Activated T-helper 17 cell treated with anti-CD3 and anti-CD28 coated beads, Interleukin-2, amount 50 U/mL, for 72 hours (primary cell): ENCODE measurements at regions not wholly inside any gene's neighbourhood (a gene's known extent, or its start where the extent isn't known, plus 50 kb on each side); places are given as distances from the start of the nearest gene placed in this dataset.
A peak's percentile ranks its signal among the peaks of the same experiment; 100 is the strongest.

Experiments
- ATAC-seq: fragments of 150-1000 bp; cut with Tn5 transposase; replicated peaks from 2 replicates; pipeline ENCODE4 v1.10.0; 2021; ENCODE audit warnings: mild to moderate bottlenecking, moderate library complexity
- H3K27ac Mint-ChIP-seq: one replicate; pipeline ENCODE4 v1.8.0; 2022; ENCODE audit warnings: mixed read lengths
- H3K27me3 Mint-ChIP-seq: one replicate; pipeline ENCODE4 v1.8.0; 2022; ENCODE audit warnings: mixed read lengths
- H3K36me3 Mint-ChIP-seq: one replicate; pipeline ENCODE4 v1.8.0; 2022; ENCODE audit warnings: low read depth, mild to moderate bottlenecking, mixed read lengths
- H3K4me1 Mint-ChIP-seq: one replicate; pipeline ENCODE4 v1.8.0; 2022; ENCODE audit warnings: mixed read lengths
- H3K4me3 Mint-ChIP-seq: one replicate; pipeline ENCODE4 v1.8.0; 2022; ENCODE audit warnings: mild to moderate bottlenecking, mixed read lengths
- H3K9me3 Mint-ChIP-seq: one replicate; pipeline ENCODE4 v1.8.0; 2022; ENCODE audit warnings: mixed read lengths

DNA sequence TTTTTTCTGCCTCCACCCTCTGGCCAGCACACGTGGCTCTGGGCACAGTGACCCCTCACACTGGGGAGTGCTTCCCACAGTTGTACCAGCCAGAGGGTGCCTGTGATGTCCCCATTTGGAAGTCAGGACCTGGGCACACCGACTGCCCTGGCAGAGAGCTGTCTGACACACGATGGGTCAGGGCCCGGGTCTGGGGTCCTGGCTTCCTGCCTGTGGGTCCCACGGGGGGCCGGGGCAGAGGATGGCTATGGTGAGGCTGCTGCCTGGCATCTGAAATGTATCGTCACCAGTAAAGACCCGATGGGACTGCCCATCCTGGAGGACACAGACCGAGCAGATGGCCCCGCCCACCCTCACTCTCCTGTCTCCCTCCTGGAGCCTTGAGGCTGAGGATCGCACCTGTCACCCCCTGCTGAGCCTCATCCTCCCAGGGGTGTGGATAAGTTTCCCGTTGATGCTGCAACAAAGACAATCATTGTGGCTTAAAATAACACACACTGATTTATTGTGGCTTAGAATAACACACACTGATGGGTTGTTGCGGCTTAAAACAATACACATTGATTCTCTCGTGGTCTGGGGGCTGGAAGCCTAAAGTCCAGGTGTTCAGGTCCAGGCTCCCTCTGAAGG, 88.8 kb upstream of the TTC34 start:
- H3K4me1 Mint-ChIP-seq = no peaks in the 10 kb centered on the region
- H3K27me3 Mint-ChIP-seq = no peaks in the 10 kb centered on the region
- H3K36me3 Mint-ChIP-seq = no peaks in the 10 kb centered on the region
- no peak overlapping the region for H3K4me3 Mint-ChIP-seq
- ATAC-seq = no peak
- H3K9me3 Mint-ChIP-seq = no peaks in the 10 kb centered on the region
- no peak overlapping the region for H3K27ac Mint-ChIP-seq

DNA sequence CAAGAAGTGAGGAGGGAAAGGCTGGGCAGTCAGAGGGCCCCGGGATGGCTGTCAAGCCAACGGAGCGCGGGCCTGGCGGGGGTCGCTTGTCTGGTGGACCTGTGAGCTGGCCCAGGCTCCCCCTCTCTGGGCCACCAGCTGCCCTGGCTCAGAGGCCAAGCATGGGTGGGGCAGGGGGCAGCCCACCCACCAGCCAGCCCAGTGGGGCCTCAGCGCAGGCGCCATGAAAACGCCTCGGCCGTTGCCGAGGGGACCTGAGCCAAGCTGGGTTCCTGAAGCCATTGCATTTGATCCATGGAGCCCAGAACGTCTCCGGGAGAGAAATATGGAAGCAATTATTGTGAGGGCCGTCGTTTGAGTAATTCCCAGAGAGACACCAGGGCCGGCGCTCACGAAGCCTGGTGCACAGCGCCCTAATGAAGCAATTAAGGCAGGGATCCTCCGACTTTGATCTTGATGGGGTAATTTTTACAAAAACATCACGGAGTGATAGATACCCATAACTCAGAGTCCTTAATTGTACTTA, 90.5 kb upstream of the TTC34 start:
- no peaks in the 10 kb centered on the region for H3K36me3 Mint-ChIP-seq
- peaks cover 5% of the 10 kb centered on the region for H3K9me3 Mint-ChIP-seq
- H3K4me3 Mint-ChIP-seq = no peak overlapping the region
- no peaks in the 10 kb centered on the region for H3K27me3 Mint-ChIP-seq
- H3K27ac Mint-ChIP-seq = no peak overlapping the region
- ATAC-seq = no peak
- H3K4me1 Mint-ChIP-seq = no peaks in the 10 kb centered on the region

DNA sequence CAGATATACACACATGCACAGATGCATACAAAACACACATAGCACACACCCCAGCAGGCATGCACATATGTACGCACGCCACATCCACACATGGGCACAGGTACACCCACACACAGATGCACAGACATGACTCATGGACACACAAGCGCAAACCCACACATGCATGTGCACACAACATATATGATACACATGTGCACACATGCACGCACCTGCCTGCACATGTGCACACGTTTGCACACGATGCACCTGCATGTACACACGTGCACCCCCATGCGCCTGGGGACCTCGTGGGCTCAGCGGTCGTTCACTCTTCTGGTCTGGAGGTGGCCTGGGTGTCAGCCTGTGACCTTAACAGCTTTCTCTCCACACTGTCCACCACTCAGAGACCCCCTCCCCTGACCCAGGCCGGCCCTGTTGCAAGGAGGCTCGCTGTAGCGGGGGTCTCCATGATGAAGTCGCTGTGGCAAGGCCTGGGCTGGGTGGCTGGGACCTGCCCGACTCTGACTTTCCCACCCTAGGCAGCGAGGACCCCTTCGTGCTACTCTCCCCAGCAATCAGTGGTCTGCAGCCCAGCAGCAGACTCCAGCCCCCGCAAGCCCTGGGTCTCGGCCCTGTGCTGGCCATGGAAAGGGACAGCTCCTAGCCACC, 92.1 kb upstream of the TTC34 start:
- ATAC-seq = no peak
- Mint-ChIP-seq H3K4me3 (no peak overlapping the region), H3K27me3 (no peaks in the 10 kb centered on the region), H3K27ac (no peak overlapping the region), H3K4me1 (no peaks in the 10 kb centered on the region), H3K9me3 (peaks cover 5% of the 10 kb centered on the region), H3K36me3 (no peaks in the 10 kb centered on the region)

DNA sequence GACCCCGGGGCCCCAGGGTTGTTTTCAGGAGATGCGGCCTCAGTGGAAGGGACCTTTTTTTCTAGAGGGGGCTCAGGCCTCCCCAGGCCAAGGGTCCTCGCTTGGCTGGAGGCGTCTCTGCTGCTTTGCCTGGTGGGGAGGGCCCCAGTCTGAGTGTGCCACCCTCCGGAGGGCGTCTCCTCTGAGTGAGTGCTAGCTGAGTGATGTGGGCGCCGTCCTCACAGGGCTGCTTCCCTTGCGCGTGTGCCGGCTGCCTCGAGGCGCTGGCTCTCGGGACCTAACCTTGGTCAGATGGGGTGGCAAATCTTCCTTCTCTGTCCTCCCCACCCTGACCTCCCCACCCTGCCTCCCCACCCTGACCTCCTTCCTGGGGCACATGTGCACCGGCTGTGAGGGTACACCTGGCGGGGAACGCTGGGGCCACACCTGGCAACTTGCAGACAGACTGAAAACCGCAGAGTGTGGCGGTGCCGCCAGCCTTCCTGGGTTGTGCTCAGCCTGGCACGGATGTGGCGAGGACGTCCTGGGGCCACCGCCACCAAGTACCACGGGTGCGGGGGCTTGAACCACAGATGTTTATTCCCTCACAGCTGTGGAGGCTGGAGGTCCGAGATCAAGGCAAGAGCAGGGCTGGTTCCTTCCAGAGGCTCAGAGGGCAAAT, 93.0 kb upstream of the TTC34 start:
- peak; percentile 52 for ATAC-seq
- Mint-ChIP-seq H3K4me3 (no peak overlapping the region), H3K27ac (no peak overlapping the region)

DNA sequence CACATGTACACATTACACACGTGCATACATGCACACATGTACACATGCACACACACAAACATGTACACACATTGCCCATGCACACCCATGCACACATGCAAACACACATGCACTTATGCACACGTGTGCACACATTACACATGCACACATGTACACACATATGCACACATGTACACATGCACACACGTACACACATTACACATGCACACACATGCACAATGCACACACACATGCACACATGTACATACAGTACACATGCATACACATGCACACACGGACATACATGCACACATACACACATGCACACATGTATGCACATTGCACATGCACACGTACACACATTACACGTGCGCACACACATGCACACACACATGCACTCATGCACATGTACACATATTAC, 95.3 kb upstream of the TTC34 start:
- no peak for ATAC-seq
- Mint-ChIP-seq H3K27ac (no peak overlapping the region), H3K36me3 (no peaks in the 10 kb centered on the region), H3K4me1 (no peaks in the 10 kb centered on the region), H3K4me3 (no peak overlapping the region), H3K9me3 (peaks cover 5% of the 10 kb centered on the region), H3K27me3 (no peaks in the 10 kb centered on the region)

More for the DNA sequence above, 93.0 kb upstream of the TTC34 start:
- Mint-ChIP-seq H3K36me3 (no peaks in the 10 kb centered on the region), H3K27me3 (no peaks in the 10 kb centered on the region), H3K4me1 (no peaks in the 10 kb centered on the region), H3K9me3 (peaks cover 5% of the 10 kb centered on the region)

DNA sequence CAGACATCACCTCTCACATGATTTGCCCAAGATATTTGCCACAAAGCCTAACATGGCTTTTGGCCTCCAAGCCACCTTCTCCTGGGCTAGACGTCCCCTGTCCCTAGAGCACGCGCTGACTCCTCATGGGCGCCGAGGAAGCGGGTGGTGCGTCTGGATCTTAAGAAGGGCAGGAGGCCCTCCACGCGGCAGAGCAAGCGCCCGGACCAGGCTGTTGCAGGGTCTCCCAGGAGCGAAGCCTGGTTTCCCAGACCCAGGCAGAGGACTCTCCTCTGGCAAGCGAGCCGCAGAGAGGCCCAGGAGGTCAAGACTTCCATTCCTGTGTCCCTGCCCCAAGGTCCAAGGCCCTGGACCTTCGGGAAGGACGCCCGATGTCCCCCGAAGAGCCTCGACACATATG, 101.7 kb upstream of the TTC34 start:
- Mint-ChIP-seq H3K36me3 (no peaks in the 10 kb centered on the region), H3K4me1 (no peaks in the 10 kb centered on the region), H3K4me3 (no peak overlapping the region), H3K27ac (no peak overlapping the region), H3K27me3 (no peaks in the 10 kb centered on the region), H3K9me3 (no peaks in the 10 kb centered on the region)
- no peak for ATAC-seq

DNA sequence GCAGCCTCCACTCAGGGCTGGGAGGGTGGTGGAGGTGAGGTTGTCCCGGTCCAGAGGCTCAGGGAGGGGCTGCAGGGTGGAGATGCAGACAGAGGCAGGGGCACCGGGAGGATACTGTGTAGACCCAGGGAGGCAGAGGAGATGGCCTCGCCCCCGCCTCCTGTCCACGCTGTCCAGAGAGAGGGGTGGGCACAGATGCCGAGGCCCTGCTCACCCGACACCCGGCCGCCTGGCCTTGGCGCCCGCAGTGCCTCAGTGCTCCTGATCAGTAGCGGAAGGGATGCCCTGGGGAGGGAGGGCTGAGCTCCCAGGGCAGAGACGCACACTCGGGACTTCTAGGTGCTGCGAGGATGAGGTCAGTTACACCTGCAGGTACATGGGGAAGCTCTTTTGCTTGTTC, 102.7 kb upstream of the TTC34 start:
- Mint-ChIP-seq H3K4me3 (no peak overlapping the region), H3K36me3 (no peaks in the 10 kb centered on the region), H3K4me1 (no peaks in the 10 kb centered on the region), H3K9me3 (no peaks in the 10 kb centered on the region), H3K27ac (no peak overlapping the region), H3K27me3 (no peaks in the 10 kb centered on the region)
- ATAC-seq = no peak

DNA sequence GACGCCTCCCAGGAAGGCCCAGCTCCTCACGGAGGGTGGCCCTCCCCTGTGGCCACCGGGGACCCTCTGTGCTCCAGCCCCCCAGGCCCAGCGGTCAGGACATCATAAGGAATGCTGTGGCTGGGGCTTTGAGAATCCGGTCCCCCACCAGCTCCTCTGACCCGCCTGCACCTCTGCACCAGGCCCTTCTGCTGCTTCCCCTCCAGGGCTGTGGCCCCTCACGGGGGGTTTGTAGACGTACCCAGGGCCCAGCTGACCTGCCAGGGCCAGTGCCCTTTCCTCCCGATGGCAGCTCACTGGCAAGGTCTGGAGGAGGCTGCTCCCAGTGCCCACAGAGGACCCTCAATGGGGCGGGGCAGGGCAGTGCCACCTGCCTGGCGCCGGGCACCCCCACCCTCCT, 103.9 kb upstream of the TTC34 start:
- ATAC-seq = no peak

DNA sequence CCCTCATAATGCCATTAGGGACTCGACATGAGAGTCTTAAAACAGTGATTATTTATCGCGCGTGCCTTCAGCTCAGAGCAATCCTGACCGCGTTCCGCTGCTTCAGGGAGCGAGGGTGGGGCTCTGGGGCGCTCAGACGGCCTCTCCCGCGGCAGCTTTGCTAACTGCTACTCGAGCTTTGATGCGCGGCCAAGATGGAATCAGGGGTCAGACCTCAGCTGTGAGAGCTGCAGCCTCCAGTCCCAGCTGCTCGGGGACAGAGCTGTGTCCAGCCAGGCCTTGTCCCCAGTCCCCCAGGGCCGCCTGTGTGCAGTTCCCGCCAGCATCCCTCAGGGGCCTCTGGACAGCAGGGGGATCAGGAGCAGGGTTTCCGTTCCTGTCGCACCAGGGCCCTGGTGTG, 104.6 kb upstream of the TTC34 start:
- no peaks in the 10 kb centered on the region for H3K36me3 Mint-ChIP-seq
- H3K9me3 Mint-ChIP-seq = no peaks in the 10 kb centered on the region
- no peak overlapping the region for H3K4me3 Mint-ChIP-seq
- H3K4me1 Mint-ChIP-seq = no peaks in the 10 kb centered on the region
- no peak for ATAC-seq
- H3K27ac Mint-ChIP-seq = no peak overlapping the region
- H3K27me3 Mint-ChIP-seq = no peaks in the 10 kb centered on the region

More for the DNA sequence above, 103.9 kb upstream of the TTC34 start:
- Mint-ChIP-seq H3K27ac (no peak overlapping the region), H3K4me3 (no peak overlapping the region), H3K27me3 (no peaks in the 10 kb centered on the region), H3K9me3 (no peaks in the 10 kb centered on the region), H3K4me1 (no peaks in the 10 kb centered on the region), H3K36me3 (no peaks in the 10 kb centered on the region)

DNA sequence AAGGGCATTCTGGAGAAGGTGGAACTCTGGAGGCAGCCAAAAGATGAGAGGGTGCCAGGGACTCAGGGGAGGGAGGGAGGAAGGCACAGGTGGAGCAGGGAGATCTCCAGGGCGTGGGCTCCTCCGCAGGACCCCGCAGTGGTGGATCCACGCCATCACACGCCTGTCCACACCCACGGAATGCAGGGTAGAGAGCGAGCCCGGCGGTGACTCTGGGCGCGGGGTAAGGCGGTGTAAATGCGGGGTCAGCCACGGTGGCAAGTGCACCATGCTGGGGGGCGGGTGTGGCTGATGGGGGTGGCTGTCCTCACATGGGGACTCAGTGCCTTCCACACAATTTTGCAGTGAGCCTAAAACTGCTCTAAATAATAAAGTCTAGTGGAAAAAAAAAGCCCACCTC, 105.1 kb upstream of the TTC34 start:
- Mint-ChIP-seq H3K4me3 (no peak overlapping the region), H3K27ac (no peak overlapping the region), H3K9me3 (no peaks in the 10 kb centered on the region), H3K4me1 (no peaks in the 10 kb centered on the region), H3K36me3 (no peaks in the 10 kb centered on the region), H3K27me3 (no peaks in the 10 kb centered on the region)
- ATAC-seq = no peak

DNA sequence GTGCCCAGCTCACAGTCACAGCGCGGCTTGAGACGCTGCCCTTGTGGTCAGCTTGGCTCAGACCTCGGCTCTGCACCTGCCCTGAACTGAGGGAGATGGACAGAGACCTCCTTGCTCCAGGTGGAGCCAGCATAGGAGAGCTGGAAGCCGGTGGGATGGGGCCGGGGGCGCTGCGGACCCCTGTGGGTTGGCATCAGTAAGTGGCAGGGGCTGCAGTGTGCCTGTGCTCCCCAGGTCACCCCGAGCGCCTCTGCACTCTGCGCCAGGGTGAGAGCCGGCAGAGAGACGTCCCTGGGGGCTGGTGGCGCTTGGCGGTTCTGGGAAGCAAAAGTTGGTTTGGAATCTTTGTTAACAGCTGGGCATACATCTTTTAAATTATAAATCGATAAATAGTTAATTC, 105.6 kb upstream of the TTC34 start:
- no peak for ATAC-seq
- H3K27me3 Mint-ChIP-seq = no peaks in the 10 kb centered on the region
- H3K4me1 Mint-ChIP-seq = no peaks in the 10 kb centered on the region
- H3K36me3 Mint-ChIP-seq = no peaks in the 10 kb centered on the region
- no peaks in the 10 kb centered on the region for H3K9me3 Mint-ChIP-seq
- H3K4me3 Mint-ChIP-seq = no peak overlapping the region
- H3K27ac Mint-ChIP-seq = no peak overlapping the region

DNA sequence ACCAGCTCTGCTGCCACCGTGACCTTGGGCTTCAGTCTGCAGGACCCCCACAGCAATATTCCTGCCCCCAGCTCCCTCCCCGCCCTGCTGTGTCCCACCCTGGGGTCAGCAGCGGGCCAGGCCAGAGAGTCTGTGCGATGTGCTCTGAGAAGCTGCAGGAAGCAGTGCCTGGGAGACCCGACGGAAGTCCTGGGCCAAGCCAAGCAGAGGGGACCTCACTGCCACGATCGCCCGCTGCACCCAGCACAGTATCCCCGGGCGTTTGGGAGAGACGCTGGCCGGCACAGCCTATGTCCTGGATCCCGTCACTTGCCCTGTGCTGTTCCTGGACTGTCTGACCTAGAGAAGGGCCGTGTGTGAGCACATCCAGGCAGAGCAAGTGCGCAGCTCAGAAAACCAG, 106.6 kb upstream of the TTC34 start:
- no peak for ATAC-seq

DNA sequence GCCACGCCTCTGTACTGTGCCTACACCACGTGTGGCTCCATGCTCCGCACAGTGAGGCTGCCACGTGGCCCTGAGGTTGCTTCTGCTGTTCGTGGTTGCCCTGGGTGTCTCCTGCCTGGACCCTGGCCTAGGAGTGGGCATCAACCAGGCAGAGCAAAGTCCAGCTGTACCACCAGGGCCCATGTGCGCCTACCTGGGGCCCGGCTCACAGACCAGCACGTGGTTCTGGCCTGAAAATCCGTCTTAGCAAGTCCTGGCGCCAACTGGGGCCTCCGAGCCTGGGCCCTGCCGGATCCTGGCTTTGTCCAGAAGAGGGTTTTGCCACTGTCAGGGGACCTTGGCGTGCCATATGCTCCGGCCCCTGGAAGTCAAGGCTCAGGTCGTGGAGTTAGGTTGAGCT, 107.1 kb upstream of the TTC34 start:
- ATAC-seq = no peak
- H3K4me1 Mint-ChIP-seq = no peaks in the 10 kb centered on the region
- no peaks in the 10 kb centered on the region for H3K36me3 Mint-ChIP-seq
- no peak overlapping the region for H3K4me3 Mint-ChIP-seq
- no peak overlapping the region for H3K27ac Mint-ChIP-seq
- H3K27me3 Mint-ChIP-seq = no peaks in the 10 kb centered on the region
- H3K9me3 Mint-ChIP-seq = no peaks in the 10 kb centered on the region

More for the DNA sequence above, 106.6 kb upstream of the TTC34 start:
- H3K27me3 Mint-ChIP-seq = no peaks in the 10 kb centered on the region
- no peak overlapping the region for H3K27ac Mint-ChIP-seq
- H3K9me3 Mint-ChIP-seq = no peaks in the 10 kb centered on the region
- H3K4me1 Mint-ChIP-seq = no peaks in the 10 kb centered on the region
- no peaks in the 10 kb centered on the region for H3K36me3 Mint-ChIP-seq
- H3K4me3 Mint-ChIP-seq = no peak overlapping the region

DNA sequence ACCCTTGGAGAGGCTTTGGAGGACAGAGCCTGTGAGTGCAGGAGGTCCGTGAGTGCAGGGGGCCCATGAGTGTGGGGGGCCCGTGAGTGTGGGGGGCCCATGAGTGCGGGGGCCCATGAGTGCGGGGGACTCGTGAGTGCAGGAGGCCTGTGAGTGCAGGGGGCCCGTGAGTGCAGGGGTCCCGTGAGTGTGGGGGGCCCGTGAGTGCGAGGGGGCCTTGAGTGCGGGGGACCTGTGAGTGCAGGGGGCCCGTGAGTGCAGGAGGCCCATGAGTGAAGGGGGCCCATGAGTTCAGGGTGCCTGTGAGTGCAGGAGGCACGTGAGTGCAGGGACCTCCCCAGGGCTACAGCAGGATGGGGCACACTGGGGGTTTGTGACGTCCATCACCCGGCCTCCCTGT, 108.3 kb upstream of the TTC34 start:
- H3K4me1 Mint-ChIP-seq = no peaks in the 10 kb centered on the region
- H3K4me3 Mint-ChIP-seq = no peak overlapping the region
- no peaks in the 10 kb centered on the region for H3K27me3 Mint-ChIP-seq
- H3K27ac Mint-ChIP-seq = no peak overlapping the region
- no peaks in the 10 kb centered on the region for H3K9me3 Mint-ChIP-seq
- no peak for ATAC-seq
- H3K36me3 Mint-ChIP-seq = no peaks in the 10 kb centered on the region

DNA sequence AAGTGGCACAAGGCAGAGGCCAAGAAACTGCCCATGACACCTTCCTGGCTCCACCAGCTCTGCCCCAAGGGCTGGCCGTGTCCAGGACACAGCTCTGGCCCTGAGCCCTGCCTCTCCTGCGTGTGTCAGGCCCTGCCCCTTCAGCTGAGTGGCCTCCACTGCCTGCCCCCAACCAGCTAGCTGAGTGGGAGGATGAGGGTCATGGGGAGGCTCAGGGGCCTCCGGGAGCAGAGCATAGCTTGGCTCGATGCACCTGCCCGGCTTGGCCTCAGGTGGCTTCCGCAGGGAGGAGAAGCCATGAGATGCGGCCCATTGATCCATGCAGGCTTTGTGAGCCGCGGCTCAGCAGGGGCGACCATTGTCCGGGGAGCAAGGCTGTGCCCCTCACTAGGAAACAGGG, 108.7 kb upstream of the TTC34 start:
- no peaks in the 10 kb centered on the region for H3K9me3 Mint-ChIP-seq

More for the DNA sequence above, 108.7 kb upstream of the TTC34 start:
- ATAC-seq = no peak
- Mint-ChIP-seq H3K4me3 (no peak overlapping the region), H3K27me3 (no peaks in the 10 kb centered on the region), H3K27ac (no peak overlapping the region), H3K4me1 (no peaks in the 10 kb centered on the region), H3K36me3 (no peaks in the 10 kb centered on the region)
